ENCODE measurements at regions not wholly inside any gene's neighbourhood (a gene's known extent, or its start where the extent isn't known, plus 50 kb on each side); places are given as distances from the start of the nearest gene placed in this dataset.

DNA sequence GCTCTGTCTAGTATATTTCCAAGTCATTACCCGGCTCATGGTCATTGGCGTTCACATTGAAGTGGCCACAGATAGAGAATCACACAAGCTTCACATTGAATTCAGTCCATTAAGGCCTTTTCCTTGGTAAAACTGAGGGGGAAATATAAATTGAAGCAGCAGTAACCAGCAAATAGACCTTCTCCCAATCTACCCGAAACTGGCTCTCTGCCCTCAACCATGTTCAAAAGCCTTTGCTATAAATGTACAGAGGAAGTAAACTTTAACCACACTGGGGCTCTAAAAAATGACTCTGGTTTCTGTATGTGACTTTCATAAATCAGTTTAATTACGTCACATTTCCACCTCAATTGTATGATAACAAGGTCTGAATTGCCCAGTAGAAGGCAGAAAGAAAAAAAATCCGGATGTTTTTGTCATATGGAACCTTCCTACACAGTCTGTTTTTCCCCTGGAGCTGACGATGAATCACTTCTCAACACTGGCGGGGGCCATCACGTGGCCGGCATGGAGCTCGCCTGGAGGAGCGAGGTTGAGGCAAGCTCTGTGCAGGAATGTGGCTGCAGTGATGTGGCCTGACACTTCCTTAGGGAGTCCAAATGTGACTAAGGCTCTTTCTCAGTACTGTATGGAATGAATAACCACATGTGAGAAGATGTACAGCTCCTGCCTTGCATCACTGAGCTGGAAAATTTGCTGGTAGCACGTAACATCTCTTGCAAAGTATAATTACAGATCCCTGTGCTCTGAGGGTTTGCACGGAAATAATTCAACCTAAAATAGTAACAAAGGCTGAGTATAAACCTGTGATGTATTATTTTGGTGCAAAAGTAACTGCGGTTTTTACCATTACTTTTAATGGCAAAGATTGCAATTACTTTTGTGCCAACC lies 58.6 kb upstream of the SNX9 start (continued):
- TF ChIP-seq NR2C2 (CRISPR knock-in tag; IDR thresholded peaks at IDR 0.05) (peak; percentile 30), NR2C2 (tag; IDR thresholded peaks at IDR 0.05) (0 out of 2 replicates have a peak, but pooled peaks have one; percentile 25), NR2C1 (IDR thresholded peaks at IDR 0.05) (no peak), NR2C1 (tag; IDR thresholded peaks at IDR 0.05) (peak; percentile 31; the same call in 1 of the 2 replicates), ZNF57 (CRISPR knock-in tag; IDR thresholded peaks at IDR 0.05) (no peak), RBM14 (IDR thresholded peaks at IDR 0.05; ENCODE audit: borderline replicate concordance, insufficient read depth, low read depth, low read length) (no peak), NBN (IDR thresholded peaks at IDR 0.05; ENCODE audit: low read depth) (peak; percentile 26; the same call in 1 of the 2 replicates), ZEB2 (IDR thresholded peaks at IDR 0.05) (no peak), L3MBTL2 (IDR thresholded peaks at IDR 0.05) (peak; percentile 97), DPF2 (IDR thresholded peaks at IDR 0.05) (peak; percentile 73; the same call in 1 of the 2 replicates), GATAD2A (IDR thresholded peaks at IDR 0.05) (no peak), ILK (tag; IDR thresholded peaks at IDR 0.05; ENCODE audit: borderline replicate concordance, low read depth) (no peak), ZBTB1 (CRISPR knock-in tag; IDR thresholded peaks at IDR 0.05; ENCODE audit: borderline replicate concordance, low read depth) (no peak), RFX7 (CRISPR knock-in tag; IDR thresholded peaks at IDR 0.05) (no peak), HMG20B (CRISPR knock-in tag; IDR thresholded peaks at IDR 0.05) (no peak)
- TF ChIP-seq, protein P1, sequence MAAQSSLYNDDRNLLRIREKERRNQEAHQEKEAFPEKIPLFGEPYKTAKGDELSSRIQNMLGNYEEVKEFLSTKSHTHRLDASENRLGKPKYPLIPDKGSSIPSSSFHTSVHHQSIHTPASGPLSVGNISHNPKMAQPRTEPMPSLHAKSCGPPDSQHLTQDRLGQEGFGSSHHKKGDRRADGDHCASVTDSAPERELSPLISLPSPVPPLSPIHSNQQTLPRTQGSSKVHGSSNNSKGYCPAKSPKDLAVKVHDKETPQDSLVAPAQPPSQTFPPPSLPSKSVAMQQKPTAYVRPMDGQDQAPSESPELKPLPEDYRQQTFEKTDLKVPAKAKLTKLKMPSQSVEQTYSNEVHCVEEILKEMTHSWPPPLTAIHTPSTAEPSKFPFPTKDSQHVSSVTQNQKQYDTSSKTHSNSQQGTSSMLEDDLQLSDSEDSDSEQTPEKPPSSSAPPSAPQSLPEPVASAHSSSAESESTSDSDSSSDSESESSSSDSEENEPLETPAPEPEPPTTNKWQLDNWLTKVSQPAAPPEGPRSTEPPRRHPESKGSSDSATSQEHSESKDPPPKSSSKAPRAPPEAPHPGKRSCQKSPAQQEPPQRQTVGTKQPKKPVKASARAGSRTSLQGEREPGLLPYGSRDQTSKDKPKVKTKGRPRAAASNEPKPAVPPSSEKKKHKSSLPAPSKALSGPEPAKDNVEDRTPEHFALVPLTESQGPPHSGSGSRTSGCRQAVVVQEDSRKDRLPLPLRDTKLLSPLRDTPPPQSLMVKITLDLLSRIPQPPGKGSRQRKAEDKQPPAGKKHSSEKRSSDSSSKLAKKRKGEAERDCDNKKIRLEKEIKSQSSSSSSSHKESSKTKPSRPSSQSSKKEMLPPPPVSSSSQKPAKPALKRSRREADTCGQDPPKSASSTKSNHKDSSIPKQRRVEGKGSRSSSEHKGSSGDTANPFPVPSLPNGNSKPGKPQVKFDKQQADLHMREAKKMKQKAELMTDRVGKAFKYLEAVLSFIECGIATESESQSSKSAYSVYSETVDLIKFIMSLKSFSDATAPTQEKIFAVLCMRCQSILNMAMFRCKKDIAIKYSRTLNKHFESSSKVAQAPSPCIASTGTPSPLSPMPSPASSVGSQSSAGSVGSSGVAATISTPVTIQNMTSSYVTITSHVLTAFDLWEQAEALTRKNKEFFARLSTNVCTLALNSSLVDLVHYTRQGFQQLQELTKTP (IDR thresholded peaks at IDR 0.05; ENCODE audit: low read depth in 1 of 2, partially characterized antibody in 2 of 2): no peak
- TF ChIP-seq, protein P2, sequence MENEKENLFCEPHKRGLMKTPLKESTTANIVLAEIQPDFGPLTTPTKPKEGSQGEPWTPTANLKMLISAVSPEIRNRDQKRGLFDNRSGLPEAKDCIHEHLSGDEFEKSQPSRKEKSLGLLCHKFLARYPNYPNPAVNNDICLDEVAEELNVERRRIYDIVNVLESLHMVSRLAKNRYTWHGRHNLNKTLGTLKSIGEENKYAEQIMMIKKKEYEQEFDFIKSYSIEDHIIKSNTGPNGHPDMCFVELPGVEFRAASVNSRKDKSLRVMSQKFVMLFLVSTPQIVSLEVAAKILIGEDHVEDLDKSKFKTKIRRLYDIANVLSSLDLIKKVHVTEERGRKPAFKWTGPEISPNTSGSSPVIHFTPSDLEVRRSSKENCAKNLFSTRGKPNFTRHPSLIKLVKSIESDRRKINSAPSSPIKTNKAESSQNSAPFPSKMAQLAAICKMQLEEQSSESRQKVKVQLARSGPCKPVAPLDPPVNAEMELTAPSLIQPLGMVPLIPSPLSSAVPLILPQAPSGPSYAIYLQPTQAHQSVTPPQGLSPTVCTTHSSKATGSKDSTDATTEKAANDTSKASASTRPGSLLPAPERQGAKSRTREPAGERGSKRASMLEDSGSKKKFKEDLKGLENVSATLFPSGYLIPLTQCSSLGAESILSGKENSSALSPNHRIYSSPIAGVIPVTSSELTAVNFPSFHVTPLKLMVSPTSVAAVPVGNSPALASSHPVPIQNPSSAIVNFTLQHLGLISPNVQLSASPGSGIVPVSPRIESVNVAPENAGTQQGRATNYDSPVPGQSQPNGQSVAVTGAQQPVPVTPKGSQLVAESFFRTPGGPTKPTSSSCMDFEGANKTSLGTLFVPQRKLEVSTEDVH (IDR thresholded peaks at IDR 0.05; ENCODE audit: low read depth, partially characterized antibody): no peak
- TF ChIP-seq, protein P3, sequence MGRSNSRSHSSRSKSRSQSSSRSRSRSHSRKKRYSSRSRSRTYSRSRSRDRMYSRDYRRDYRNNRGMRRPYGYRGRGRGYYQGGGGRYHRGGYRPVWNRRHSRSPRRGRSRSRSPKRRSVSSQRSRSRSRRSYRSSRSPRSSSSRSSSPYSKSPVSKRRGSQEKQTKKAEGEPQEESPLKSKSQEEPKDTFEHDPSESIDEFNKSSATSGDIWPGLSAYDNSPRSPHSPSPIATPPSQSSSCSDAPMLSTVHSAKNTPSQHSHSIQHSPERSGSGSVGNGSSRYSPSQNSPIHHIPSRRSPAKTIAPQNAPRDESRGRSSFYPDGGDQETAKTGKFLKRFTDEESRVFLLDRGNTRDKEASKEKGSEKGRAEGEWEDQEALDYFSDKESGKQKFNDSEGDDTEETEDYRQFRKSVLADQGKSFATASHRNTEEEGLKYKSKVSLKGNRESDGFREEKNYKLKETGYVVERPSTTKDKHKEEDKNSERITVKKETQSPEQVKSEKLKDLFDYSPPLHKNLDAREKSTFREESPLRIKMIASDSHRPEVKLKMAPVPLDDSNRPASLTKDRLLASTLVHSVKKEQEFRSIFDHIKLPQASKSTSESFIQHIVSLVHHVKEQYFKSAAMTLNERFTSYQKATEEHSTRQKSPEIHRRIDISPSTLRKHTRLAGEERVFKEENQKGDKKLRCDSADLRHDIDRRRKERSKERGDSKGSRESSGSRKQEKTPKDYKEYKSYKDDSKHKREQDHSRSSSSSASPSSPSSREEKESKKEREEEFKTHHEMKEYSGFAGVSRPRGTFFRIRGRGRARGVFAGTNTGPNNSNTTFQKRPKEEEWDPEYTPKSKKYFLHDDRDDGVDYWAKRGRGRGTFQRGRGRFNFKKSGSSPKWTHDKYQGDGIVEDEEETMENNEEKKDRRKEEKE (IDR thresholded peaks at IDR 0.05; ENCODE audit: borderline replicate concordance in 1 of 2, control insufficient read depth in 1 of 2, low read depth in 2 of 2, low read length in 1 of 2): no peak

Data from K562 (cell line).